ENCODE measurements at regions not wholly inside any gene's neighbourhood (a gene's known extent, or its start where the extent isn't known, plus 50 kb on each side); places are given as distances from the start of the nearest gene placed in this dataset.

- TF ChIP-seq POLR2A (IDR thresholded peaks at IDR 0.05; ENCODE audit: low read length) (no peak), CTCF (IDR thresholded peaks at IDR 0.05) (no peak), JUN (IDR thresholded peaks at IDR 0.05) (no peak), RAD21 (conservative IDR thresholded peaks at IDR 0.05 in 1 of 2, IDR thresholded peaks at IDR 0.05 in 1 of 2) (no peak), FOSB (CRISPR knock-in tag; IDR thresholded peaks at IDR 0.05) (no peak)
Measured at GRCh38 chr6:166820483-166820882, 135.9 kb downstream of the RNASET2 start.

All from A549 (cell line).